ENCODE measurements at regions not wholly inside any gene's neighbourhood (a gene's known extent, or its start where the extent isn't known, plus 50 kb on each side); places are given as distances from the start of the nearest gene placed in this dataset.

DNA sequence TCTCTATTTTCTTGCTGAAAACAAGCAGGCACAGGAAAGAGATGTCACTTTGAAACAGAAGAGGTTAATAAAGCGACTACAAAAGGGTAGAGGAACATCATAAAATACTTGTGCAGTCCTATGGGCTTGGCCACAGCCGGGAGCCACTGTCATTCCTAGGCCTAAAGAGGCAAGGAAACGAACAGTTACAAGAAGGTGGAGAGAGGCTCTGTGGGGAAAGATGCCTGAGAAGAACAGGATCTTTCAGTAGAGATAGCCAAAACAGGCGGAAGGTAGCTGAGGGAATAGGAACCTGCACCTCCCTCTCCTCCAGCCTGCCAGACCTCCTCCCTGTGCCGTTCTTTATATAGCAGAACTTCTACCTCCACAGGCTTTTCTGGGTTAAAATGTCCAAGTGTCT, 57.4 kb upstream of the ARSJ start:
- H3K79me2 ChIP-seq (ENCODE audit: control insufficient read depth in 1 of 2, insufficient read depth in 2 of 2, low read length in 2 of 2), result no peaks in the 10 kb centered on the region
- no peak overlapping the region for H4K91ac ChIP-seq (replicated peaks; ENCODE audit: insufficient read length, low read length)
- no peaks in the 10 kb centered on the region for H3K36me3 ChIP-seq (ENCODE audit: control insufficient read depth in 2 of 4, insufficient read depth in 4 of 4, low read length in 3 of 4)
- H3K4ac ChIP-seq (replicated peaks; ENCODE audit: insufficient read length, low read depth, low read length), result no peak overlapping the region
- H2AFZ ChIP-seq (ENCODE audit: low read length), result no peak overlapping the region
- no peak overlapping the region for H3K4me3 ChIP-seq (ENCODE audit: extremely low read depth in 1 of 4, insufficient read depth in 2 of 4, low read depth in 3 of 4, low read length in 4 of 4)
- no peak overlapping the region for H3K18ac ChIP-seq (ENCODE audit: extremely low read depth, low read length)
- no peaks in the 10 kb centered on the region for H4K20me1 ChIP-seq (replicated peaks in 1 of 2; ENCODE audit: control insufficient read depth in 1 of 2, insufficient read depth in 2 of 2, low read length in 2 of 2)
- no peak overlapping the region for H2BK20ac ChIP-seq (ENCODE audit: low read length)
- TF ChIP-seq SP4 (IDR thresholded peaks at IDR 0.05; ENCODE audit: low read length) (no peak), ZNF274 (IDR thresholded peaks at IDR 0.05; ENCODE audit: borderline replicate concordance, extremely low read depth, low read length) (no peak), CTBP2 (IDR thresholded peaks at IDR 0.05; ENCODE audit: borderline replicate concordance, insufficient read depth, insufficient read length, low read length) (no peak), RBBP5 (IDR thresholded peaks at IDR 0.05; ENCODE audit: borderline replicate concordance, low read depth, low read length) (no peak), YY1 (IDR thresholded peaks at IDR 0.05; ENCODE audit: low read depth, low read length) (no peak), JUND (IDR thresholded peaks at IDR 0.05; ENCODE audit: low read length) (no peak), TEAD4 (IDR thresholded peaks at IDR 0.05; ENCODE audit: low read depth, low read length) (no peak), EP300 (IDR thresholded peaks at IDR 0.05; ENCODE audit: borderline replicate concordance in 1 of 2, low read depth in 2 of 2, low read length in 2 of 2) (no peak), TBP (IDR thresholded peaks at IDR 0.05; ENCODE audit: low read depth, low read length) (no peak), SUZ12 (IDR thresholded peaks at IDR 0.05; ENCODE audit: low read length) (no peak), JUN (IDR thresholded peaks at IDR 0.05; ENCODE audit: low read depth, low read length) (no peak), POLR2AphosphoS5 (IDR thresholded peaks at IDR 0.05; ENCODE audit: low read depth, low read length) (no peak), TCF12 (IDR thresholded peaks at IDR 0.05; ENCODE audit: low read depth, low read length) (no peak)
- TF ChIP-seq, protein P1, sequence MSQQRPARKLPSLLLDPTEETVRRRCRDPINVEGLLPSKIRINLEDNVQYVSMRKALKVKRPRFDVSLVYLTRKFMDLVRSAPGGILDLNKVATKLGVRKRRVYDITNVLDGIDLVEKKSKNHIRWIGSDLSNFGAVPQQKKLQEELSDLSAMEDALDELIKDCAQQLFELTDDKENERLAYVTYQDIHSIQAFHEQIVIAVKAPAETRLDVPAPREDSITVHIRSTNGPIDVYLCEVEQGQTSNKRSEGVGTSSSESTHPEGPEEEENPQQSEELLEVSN (IDR thresholded peaks at IDR 0.05), result no peak
- H3K23me2 ChIP-seq (ENCODE audit: low read depth, low read length), result no peaks in the 10 kb centered on the region
- H4K5ac ChIP-seq (ENCODE audit: insufficient read length, low read depth, low read length), result no peak overlapping the region
- no peak overlapping the region for H3K9ac ChIP-seq (replicated peaks in 1 of 4; ENCODE audit: extremely low read depth in 1 of 4, low read depth in 3 of 4, low read length in 3 of 4)
- H2BK12ac ChIP-seq (ENCODE audit: low read depth, low read length), result no peak overlapping the region
- H3K14ac ChIP-seq (ENCODE audit: insufficient read length), result no peak overlapping the region
- no peak overlapping the region for H3K4me2 ChIP-seq (ENCODE audit: insufficient read depth in 1 of 2, low read depth in 2 of 2, low read length in 2 of 2)
- H3K9me3 ChIP-seq (ENCODE audit: insufficient read depth in 2 of 2, low read depth in 1 of 2, low read length in 1 of 2), result no peaks in the 10 kb centered on the region
- WGBS, 2 experiments (ENCODE audit: extremely low coverage in 1 of 2, insufficient coverage in 1 of 2, insufficient read length in 1 of 2, insufficient replicate concordance in 2 of 2, low coverage in 1 of 2, low lambda C conversion rate in 2 of 2, missing lambda C conversion rate in 1 of 2), result 88% methylated on average over 5 of the region's 5 CpGs; no CpG with 5 or more reads in 1 of the 2 experiments
- DNase-seq (ENCODE audit: low read depth in 1 of 2, low spot score in 2 of 2), result no peak
- no peak overlapping the region for H3K56ac ChIP-seq (replicated peaks; ENCODE audit: insufficient read length, low read depth, low read length)
- no peak overlapping the region for H3K23ac ChIP-seq (ENCODE audit: insufficient read length)
- no peak overlapping the region for H4K8ac ChIP-seq (ENCODE audit: extremely low read depth, insufficient read depth, low read length)
- H2BK120ac ChIP-seq (replicated peaks; ENCODE audit: low read depth, low read length), result no peak overlapping the region
- H3K4me1 ChIP-seq (replicated peaks in 1 of 4; ENCODE audit: control insufficient read depth in 3 of 4, insufficient read depth in 4 of 4, low read length in 3 of 4), result no peaks in the 10 kb centered on the region
- POLR2A ChIA-PET (ENCODE audit: partially characterized antibody), result no interaction called here
- no peak overlapping the region for H3K27ac ChIP-seq (ENCODE audit: low read depth, low read length)
- no peak overlapping the region for H2BK15ac ChIP-seq (ENCODE audit: low read length)
- CTCF ChIA-PET (ENCODE audit: partially characterized antibody), result no interaction called here
- no peak overlapping the region for H2BK5ac ChIP-seq (ENCODE audit: low read depth, low read length)
- H2AK5ac ChIP-seq (ENCODE audit: low read depth, low read length), result no peak overlapping the region
- H3K27me3 ChIP-seq (replicated peaks in 1 of 4; ENCODE audit: control insufficient read depth in 3 of 4, extremely low read depth in 1 of 4, insufficient read depth in 3 of 4, low read length in 3 of 4), result no peaks in the 10 kb centered on the region
- H3K79me1 ChIP-seq (ENCODE audit: low read depth, low read length), result no peaks in the 10 kb centered on the region
- FAIRE-seq, result no peak

Data from H1 (cell line).